Neural progenitor cell (in vitro differentiated cells): ENCODE measurements at regions not wholly inside any gene's neighbourhood (a gene's known extent, or its start where the extent isn't known, plus 50 kb on each side); places are given as distances from the start of the nearest gene placed in this dataset.

ENCODE experiments used
- EZH2 ChIP-seq: fragments of 200-600 bp; sonication (generic); IDR thresholded peaks from 2 replicates; pipeline ENCODE4 v1.6.1; 2017; ENCODE audit warnings: antibody characterized with exemption, mild to moderate bottlenecking, moderate library complexity
- EZH2phosphoT487 ChIP-seq: fragments of 200-600 bp; sonication (generic); IDR thresholded peaks from 2 replicates; pipeline ENCODE4 v1.6.1; 2017; ENCODE audit warnings: antibody characterized with exemption
- TF ChIP-seq, protein P1 (sequence below): fragments of 200-600 bp; sonication (generic); IDR thresholded peaks from 2 replicates; pipeline ENCODE4 v1.5.1; 2017; ENCODE audit warnings: antibody characterized with exemption, mild to moderate bottlenecking

DNA sequence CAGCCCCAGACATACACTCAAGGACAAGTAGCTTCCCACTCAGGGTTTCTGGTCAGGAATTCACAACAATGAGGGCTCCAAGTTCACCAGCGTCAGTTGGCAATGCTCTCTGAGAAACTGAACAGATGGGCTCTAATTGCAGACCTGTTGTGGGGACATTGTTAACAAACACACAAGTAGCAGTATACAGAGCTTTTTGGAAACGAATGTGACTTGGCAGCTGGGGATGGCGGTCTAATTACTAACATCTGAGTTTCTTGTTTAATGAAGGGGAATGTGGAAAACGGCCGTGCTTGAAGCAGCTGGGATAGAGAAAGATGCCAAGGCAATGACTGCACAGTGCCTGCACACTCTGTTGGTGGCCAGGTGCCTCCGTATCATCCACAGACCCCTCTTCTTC is 316.1 kb upstream of the IRX3 start:
- TF ChIP-seq, protein P1, sequence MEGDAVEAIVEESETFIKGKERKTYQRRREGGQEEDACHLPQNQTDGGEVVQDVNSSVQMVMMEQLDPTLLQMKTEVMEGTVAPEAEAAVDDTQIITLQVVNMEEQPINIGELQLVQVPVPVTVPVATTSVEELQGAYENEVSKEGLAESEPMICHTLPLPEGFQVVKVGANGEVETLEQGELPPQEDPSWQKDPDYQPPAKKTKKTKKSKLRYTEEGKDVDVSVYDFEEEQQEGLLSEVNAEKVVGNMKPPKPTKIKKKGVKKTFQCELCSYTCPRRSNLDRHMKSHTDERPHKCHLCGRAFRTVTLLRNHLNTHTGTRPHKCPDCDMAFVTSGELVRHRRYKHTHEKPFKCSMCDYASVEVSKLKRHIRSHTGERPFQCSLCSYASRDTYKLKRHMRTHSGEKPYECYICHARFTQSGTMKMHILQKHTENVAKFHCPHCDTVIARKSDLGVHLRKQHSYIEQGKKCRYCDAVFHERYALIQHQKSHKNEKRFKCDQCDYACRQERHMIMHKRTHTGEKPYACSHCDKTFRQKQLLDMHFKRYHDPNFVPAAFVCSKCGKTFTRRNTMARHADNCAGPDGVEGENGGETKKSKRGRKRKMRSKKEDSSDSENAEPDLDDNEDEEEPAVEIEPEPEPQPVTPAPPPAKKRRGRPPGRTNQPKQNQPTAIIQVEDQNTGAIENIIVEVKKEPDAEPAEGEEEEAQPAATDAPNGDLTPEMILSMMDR: no peak
- TF ChIP-seq EZH2 (no peak), EZH2phosphoT487 (no peak)
